Tibial artery (tissue), 4 donors: ENCODE measurements at regions not wholly inside any gene's neighbourhood (a gene's known extent, or its start where the extent isn't known, plus 50 kb on each side); places are given as distances from the start of the nearest gene placed in this dataset.

Experiments used
- DNase-seq, 2 donors: peaks; one replicate each; pipeline ENCODE4 v3.0.0-alpha.2; 2019
- H3K27ac ChIP-seq, 2 donors: fragments of 200-600 bp; sonication (generic) in 1 of 2; 1 replicate in 1 of 2; 2 replicates in 1 of 2; pipeline ENCODE4 v1.5.1; 2018 to 2019; ENCODE audit warnings: mild to moderate bottlenecking in 1 of 2
- H3K27me3 ChIP-seq, 2 donors: fragments of 200-600 bp; sonication (generic) in 1 of 2; one replicate each; pipeline versions ENCODE4 v1.5.1 to v1.6.0; 2016 to 2019
- H3K36me3 ChIP-seq, 3 donors: fragments of 200-600 bp; sonication (generic) in 2 of 3; one replicate each; pipeline ENCODE4 v1.5.1; 2016 to 2019; ENCODE audit warnings: mild to moderate bottlenecking in 2 of 3
- H3K4me1 ChIP-seq, 4 donors: fragments of 200-600 bp; sonication (generic) in 2 of 4; 1 replicate in 3 of 4; 2 replicates in 1 of 4; pipeline ENCODE4 v1.5.1; 2016 to 2019
- H3K4me3 ChIP-seq, 2 donors: fragments of 200-600 bp; sonication (generic) in 1 of 2; 1 replicate in 1 of 2; 2 replicates in 1 of 2; pipeline ENCODE4 v1.5.1; 2018 to 2019; ENCODE audit warnings: mild to moderate bottlenecking in 2 of 2
- H3K9me3 ChIP-seq, 3 donors: fragments of 200-600 bp; sonication (generic) in 1 of 3; one replicate each; pipeline ENCODE4 v1.5.1; 2016 to 2019
- CTCF ChIP-seq, 2 experiments: fragments of 200-600 bp in 1 of 2; fragments of 450-650 bp in 1 of 2; IDR thresholded peaks; one replicate each; pipeline ENCODE4 v1.5.1; 2017 to 2019; ENCODE audit warnings: antibody characterized with exemption in 2 of 2, mild to moderate bottlenecking in 1 of 2, moderate library complexity in 1 of 2
- intact Hi-C: fragments of 100-400 bp; cut with DNase I; formaldehyde crosslinking; loops from one replicate; pipeline ENCODE4 v1.15.0; 2023; ENCODE audit warnings: low total_unique reads

GRCh38 chr10:125283191-125283835 lies 123.0 kb upstream of the CTBP2 start:
- TF ChIP-seq CTCF (IDR thresholded peaks at IDR 0.05), result no peak

GRCh38 chr10:125281091-125281490 lies 120.7 kb upstream of the CTBP2 start:
- Histone ChIP-seq H3K27me3 (peaks cover 0 to 22% of the 10 kb centered on the region in 2 donors), H3K9me3 (no peaks in the 10 kb centered on the region), H3K4me1 (no peaks in the 10 kb centered on the region), H3K27ac (no peak overlapping the region), H3K4me3 (no peak overlapping the region), H3K36me3 (no peaks in the 10 kb centered on the region)
- no peak for DNase-seq
- TF ChIP-seq CTCF (IDR thresholded peaks at IDR 0.05), result no peak
- intact Hi-C loops, result no loop called here

More at GRCh38 chr10:125283191-125283835, 123.0 kb upstream of the CTBP2 start:
- Histone ChIP-seq H3K36me3 (no peaks in the 10 kb centered on the region), H3K9me3 (peaks cover 0 to 3% (median 0%) of the 10 kb centered on the region in 3 donors), H3K27ac (no peak overlapping the region), H3K27me3 (peaks cover 0 to 34% of the 10 kb centered on the region in 2 donors), H3K4me3 (no peak overlapping the region), H3K4me1 (no peaks in the 10 kb centered on the region)
- DNase-seq, result no peak
- intact Hi-C loops, result no loop called here

DNA sequence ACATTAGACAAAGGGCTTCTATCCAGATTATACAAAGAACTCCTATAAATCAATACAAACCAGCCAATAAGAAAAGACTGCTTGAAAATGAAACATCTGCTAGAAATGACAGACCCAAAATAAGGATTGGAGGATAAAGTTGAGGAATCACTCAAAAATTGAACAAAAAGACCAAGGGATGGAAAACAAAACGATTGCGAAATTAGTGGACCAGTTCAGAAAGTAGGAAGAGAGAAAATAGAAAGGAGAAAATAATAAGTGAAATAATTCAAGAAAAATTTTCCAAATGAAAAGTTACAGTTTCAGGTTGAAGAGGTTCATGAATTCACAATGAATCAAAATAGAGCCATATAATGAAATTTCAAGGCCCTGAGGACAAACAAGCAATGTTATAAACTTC lies 115.8 kb upstream of the CTBP2 start:
- no peak for TF ChIP-seq CTCF (IDR thresholded peaks at IDR 0.05)
- Histone ChIP-seq H3K4me3 (no peak overlapping the region), H3K4me1 (no peaks in the 10 kb centered on the region), H3K36me3 (no peaks in the 10 kb centered on the region), H3K27ac (no peak overlapping the region), H3K27me3 (no peaks in the 10 kb centered on the region), H3K9me3 (peaks cover 0 to 2% (median 0%) of the 10 kb centered on the region in 3 donors)
- DNase-seq, result no peak
- intact Hi-C loops, result no loop called here

GRCh38 chr10:125274961-125275360 lies 114.6 kb upstream of the CTBP2 start:
- Histone ChIP-seq H3K4me3 (no peak overlapping the region), H3K27ac (no peak overlapping the region), H3K27me3 (peaks cover 0 to 5% of the 10 kb centered on the region in 2 donors), H3K9me3 (peaks cover 0 to 2% (median 0%) of the 10 kb centered on the region in 3 donors), H3K36me3 (no peaks in the 10 kb centered on the region), H3K4me1 (no peaks in the 10 kb centered on the region)
- DNase-seq, result no peak
- intact Hi-C loops, result no loop called here
- TF ChIP-seq CTCF (IDR thresholded peaks at IDR 0.05), result no peak

DNA sequence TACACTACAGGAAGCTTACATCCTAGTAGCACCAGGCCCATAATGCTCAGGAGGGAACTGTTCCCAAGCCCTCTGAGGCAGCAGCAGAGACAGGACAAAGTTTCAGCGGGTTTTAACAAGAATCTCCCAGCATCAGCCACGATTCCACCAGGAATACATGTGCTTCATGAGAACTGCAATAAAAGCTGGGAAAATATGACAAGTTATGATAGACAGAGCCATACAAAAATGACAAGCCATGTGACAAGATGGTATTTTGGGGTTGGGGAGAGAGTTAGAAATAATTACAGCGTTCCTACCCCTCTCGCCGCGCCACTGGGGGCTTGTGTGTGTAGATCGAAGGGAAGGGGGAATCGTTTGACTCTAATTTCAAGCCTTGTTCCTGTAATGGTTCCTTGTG lies 112.7 kb upstream of the CTBP2 start:
- no peak overlapping the region for H3K27ac ChIP-seq
- no peak overlapping the region for H3K4me3 ChIP-seq
- H3K9me3 ChIP-seq, result peaks cover 0 to 2% (median 0%) of the 10 kb centered on the region in 3 donors
- intact Hi-C loops, result no loop called here
- H3K36me3 ChIP-seq, result no peaks in the 10 kb centered on the region
- H3K27me3 ChIP-seq, result peaks cover 0 to 8% of the 10 kb centered on the region in 2 donors
- no peak for TF ChIP-seq CTCF (IDR thresholded peaks at IDR 0.05)
- DNase-seq, result no peak
- H3K4me1 ChIP-seq, result no peaks in the 10 kb centered on the region
